ENCODE measurements at regions not wholly inside any gene's neighbourhood (a gene's known extent, or its start where the extent isn't known, plus 50 kb on each side); places are given as distances from the start of the nearest gene placed in this dataset.

GRCh38 chr10:2968401-2969058, 98.8 kb upstream of the PFKP start:
- H3K36me3 ChIP-seq (ENCODE audit: insufficient read depth, low read length), result no peaks in the 10 kb centered on the region
- peaks cover 17% of the 10 kb centered on the region for H3K4me1 ChIP-seq (ENCODE audit: insufficient read depth, low read length)
- 97% methylated on average over 6 of the region's 9 CpGs for WGBS
- H3K27me3 ChIP-seq (ENCODE audit: insufficient read depth, low read length), result no peaks in the 10 kb centered on the region
- no peak overlapping the region for H3K27ac ChIP-seq (ENCODE audit: low read depth, low read length)
- no peaks in the 10 kb centered on the region for H3K9me3 ChIP-seq (ENCODE audit: insufficient read depth, low read depth, low read length)
- no peak overlapping the region for H3K4me3 ChIP-seq (ENCODE audit: low read length)
- no peak overlapping the region for H3K9ac ChIP-seq (ENCODE audit: low read depth, low read length)

- H3K4me3 ChIP-seq (ENCODE audit: low read length), result no peak overlapping the region
- WGBS, result 72% methylated on average over 4 of the region's 4 CpGs
- H3K27me3 ChIP-seq (ENCODE audit: insufficient read depth, low read length), result no peaks in the 10 kb centered on the region
- H3K4me1 ChIP-seq (ENCODE audit: insufficient read depth, low read length), result peaks cover 9% of the 10 kb centered on the region
- H3K36me3 ChIP-seq (ENCODE audit: insufficient read depth, low read length), result no peaks in the 10 kb centered on the region
- H3K27ac ChIP-seq (ENCODE audit: low read depth, low read length), result no peak overlapping the region
- H3K9me3 ChIP-seq (ENCODE audit: insufficient read depth, low read depth, low read length), result peaks cover 12% of the 10 kb centered on the region; the same call in 1 of the 2 replicates
- no peak overlapping the region for H3K9ac ChIP-seq (ENCODE audit: low read depth, low read length)
Observed at GRCh38 chr10:2966134-2966533, 101.2 kb upstream of the PFKP start.

GRCh38 chr10:2964632-2965296, 102.6 kb upstream of the PFKP start:
- Histone ChIP-seq H3K9me3 (ENCODE audit: insufficient read depth, low read depth, low read length) (peaks cover 14% of the 10 kb centered on the region; the same call in 1 of the 2 replicates), H3K4me1 (ENCODE audit: insufficient read depth, low read length) (peaks cover 9% of the 10 kb centered on the region), H3K9ac (ENCODE audit: low read depth, low read length) (no peak overlapping the region), H3K27ac (ENCODE audit: low read depth, low read length) (no peak overlapping the region; the same call in 1 of the 2 replicates), H3K27me3 (ENCODE audit: insufficient read depth, low read length) (no peaks in the 10 kb centered on the region), H3K36me3 (ENCODE audit: insufficient read depth, low read length) (no peaks in the 10 kb centered on the region), H3K4me3 (ENCODE audit: low read length) (no peak overlapping the region)
- WGBS, result 86% methylated on average over 5 of the region's 5 CpGs

- H3K36me3 ChIP-seq (ENCODE audit: insufficient read depth, low read length), result no peaks in the 10 kb centered on the region
- WGBS, result 20% methylated on average over 3 of the region's 3 CpGs
- H3K27ac ChIP-seq (ENCODE audit: low read depth, low read length), result peak overlapping the region; percentile 81
- peaks cover 14% of the 10 kb centered on the region; the same call in 1 of the 2 replicates for H3K9me3 ChIP-seq (ENCODE audit: insufficient read depth, low read depth, low read length)
- peaks cover 9% of the 10 kb centered on the region for H3K4me1 ChIP-seq (ENCODE audit: insufficient read depth, low read length)
- no peak overlapping the region for H3K4me3 ChIP-seq (ENCODE audit: low read length)
- 0 out of 2 replicates have a peak overlapping the region, but pooled peaks have one; percentile 13 for H3K9ac ChIP-seq (ENCODE audit: low read depth, low read length)
- H3K27me3 ChIP-seq (ENCODE audit: insufficient read depth, low read length), result no peaks in the 10 kb centered on the region
Observed at GRCh38 chr10:2963889-2964631, 103.3 kb upstream of the PFKP start.

GRCh38 chr10:2962194-2962593, 105.2 kb upstream of the PFKP start:
- H3K4me3 ChIP-seq (ENCODE audit: low read length), result no peak overlapping the region
- peaks cover 14% of the 10 kb centered on the region; the same call in 1 of the 2 replicates for H3K9me3 ChIP-seq (ENCODE audit: insufficient read depth, low read depth, low read length)
- H3K4me1 ChIP-seq (ENCODE audit: insufficient read depth, low read length), result peaks cover 9% of the 10 kb centered on the region
- 96% methylated on average over 1 of the region's 1 CpG for WGBS
- H3K36me3 ChIP-seq (ENCODE audit: insufficient read depth, low read length), result no peaks in the 10 kb centered on the region
- H3K27me3 ChIP-seq (ENCODE audit: insufficient read depth, low read length), result no peaks in the 10 kb centered on the region
- no peak overlapping the region for H3K9ac ChIP-seq (ENCODE audit: low read depth, low read length)
- no peak overlapping the region for H3K27ac ChIP-seq (ENCODE audit: low read depth, low read length)

GRCh38 chr10:2958659-2959058, 108.7 kb upstream of the PFKP start:
- no peaks in the 10 kb centered on the region for H3K36me3 ChIP-seq (ENCODE audit: insufficient read depth, low read length)
- no peak overlapping the region for H3K4me3 ChIP-seq (ENCODE audit: low read length)
- peaks cover 5% of the 10 kb centered on the region for H3K4me1 ChIP-seq (ENCODE audit: insufficient read depth, low read length)
- H3K9ac ChIP-seq (ENCODE audit: low read depth, low read length), result no peak overlapping the region
- peaks cover 14% of the 10 kb centered on the region; the same call in 1 of the 2 replicates for H3K9me3 ChIP-seq (ENCODE audit: insufficient read depth, low read depth, low read length)
- H3K27me3 ChIP-seq (ENCODE audit: insufficient read depth, low read length), result no peaks in the 10 kb centered on the region
- WGBS, result 90% methylated on average over 6 of the region's 6 CpGs
- no peak overlapping the region for H3K27ac ChIP-seq (ENCODE audit: low read depth, low read length)

GRCh38 chr10:2957785-2958184, 109.6 kb upstream of the PFKP start:
- 92% methylated on average over 2 of the region's 2 CpGs for WGBS
- Histone ChIP-seq H3K4me3 (ENCODE audit: low read length) (no peak overlapping the region), H3K9ac (ENCODE audit: low read depth, low read length) (no peak overlapping the region), H3K27me3 (ENCODE audit: insufficient read depth, low read length) (no peaks in the 10 kb centered on the region), H3K27ac (ENCODE audit: low read depth, low read length) (no peak overlapping the region), H3K9me3 (ENCODE audit: insufficient read depth, low read depth, low read length) (peaks cover 14% of the 10 kb centered on the region; the same call in 1 of the 2 replicates), H3K36me3 (ENCODE audit: insufficient read depth, low read length) (no peaks in the 10 kb centered on the region), H3K4me1 (ENCODE audit: insufficient read depth, low read length) (no peaks in the 10 kb centered on the region)

GRCh38 chr10:2955064-2955463, 112.3 kb upstream of the PFKP start:
- no peaks in the 10 kb centered on the region for H3K9me3 ChIP-seq (ENCODE audit: insufficient read depth, low read depth, low read length)
- WGBS, result 80% methylated on average over 1 of the region's 1 CpG
- no peaks in the 10 kb centered on the region for H3K36me3 ChIP-seq (ENCODE audit: insufficient read depth, low read length)
- H3K9ac ChIP-seq (ENCODE audit: low read depth, low read length), result no peak overlapping the region
- no peaks in the 10 kb centered on the region for H3K4me1 ChIP-seq (ENCODE audit: insufficient read depth, low read length)
- H3K27ac ChIP-seq (ENCODE audit: low read depth, low read length), result no peak overlapping the region
- no peak overlapping the region for H3K4me3 ChIP-seq (ENCODE audit: low read length)
- no peaks in the 10 kb centered on the region for H3K27me3 ChIP-seq (ENCODE audit: insufficient read depth, low read length)

- Histone ChIP-seq H3K27me3 (ENCODE audit: insufficient read depth, low read length) (no peaks in the 10 kb centered on the region), H3K9ac (ENCODE audit: low read depth, low read length) (no peak overlapping the region), H3K36me3 (ENCODE audit: insufficient read depth, low read length) (no peaks in the 10 kb centered on the region), H3K4me3 (ENCODE audit: low read length) (no peak overlapping the region), H3K4me1 (ENCODE audit: insufficient read depth, low read length) (no peaks in the 10 kb centered on the region), H3K9me3 (ENCODE audit: insufficient read depth, low read depth, low read length) (no peaks in the 10 kb centered on the region), H3K27ac (ENCODE audit: low read depth, low read length) (no peak overlapping the region)
- 100% methylated on average over 2 of the region's 2 CpGs for WGBS
Observed at GRCh38 chr10:2953495-2953894, 113.9 kb upstream of the PFKP start.

GRCh38 chr10:2951235-2951835, 116.0 kb upstream of the PFKP start:
- Histone ChIP-seq H3K36me3 (ENCODE audit: insufficient read depth, low read length) (no peaks in the 10 kb centered on the region), H3K4me3 (ENCODE audit: low read length) (no peak overlapping the region), H3K27ac (ENCODE audit: low read depth, low read length) (no peak overlapping the region), H3K9me3 (ENCODE audit: insufficient read depth, low read depth, low read length) (no peaks in the 10 kb centered on the region), H3K9ac (ENCODE audit: low read depth, low read length) (no peak overlapping the region), H3K27me3 (ENCODE audit: insufficient read depth, low read length) (no peaks in the 10 kb centered on the region), H3K4me1 (ENCODE audit: insufficient read depth, low read length) (no peaks in the 10 kb centered on the region)
- 93% methylated on average over 10 of the region's 10 CpGs for WGBS

GRCh38 chr10:2950546-2950945, 116.8 kb upstream of the PFKP start:
- no peaks in the 10 kb centered on the region for H3K27me3 ChIP-seq (ENCODE audit: insufficient read depth, low read length)
- H3K27ac ChIP-seq (ENCODE audit: low read depth, low read length), result no peak overlapping the region
- H3K4me3 ChIP-seq (ENCODE audit: low read length), result no peak overlapping the region
- H3K36me3 ChIP-seq (ENCODE audit: insufficient read depth, low read length), result no peaks in the 10 kb centered on the region
- no peaks in the 10 kb centered on the region for H3K4me1 ChIP-seq (ENCODE audit: insufficient read depth, low read length)
- no peaks in the 10 kb centered on the region for H3K9me3 ChIP-seq (ENCODE audit: insufficient read depth, low read depth, low read length)
- H3K9ac ChIP-seq (ENCODE audit: low read depth, low read length), result no peak overlapping the region
- WGBS, result 88% methylated on average over 5 of the region's 5 CpGs

Data from HUES64 (cell line).